ENCODE measurements at regions not wholly inside any gene's neighbourhood (a gene's known extent, or its start where the extent isn't known, plus 50 kb on each side); places are given as distances from the start of the nearest gene placed in this dataset.

DNA sequence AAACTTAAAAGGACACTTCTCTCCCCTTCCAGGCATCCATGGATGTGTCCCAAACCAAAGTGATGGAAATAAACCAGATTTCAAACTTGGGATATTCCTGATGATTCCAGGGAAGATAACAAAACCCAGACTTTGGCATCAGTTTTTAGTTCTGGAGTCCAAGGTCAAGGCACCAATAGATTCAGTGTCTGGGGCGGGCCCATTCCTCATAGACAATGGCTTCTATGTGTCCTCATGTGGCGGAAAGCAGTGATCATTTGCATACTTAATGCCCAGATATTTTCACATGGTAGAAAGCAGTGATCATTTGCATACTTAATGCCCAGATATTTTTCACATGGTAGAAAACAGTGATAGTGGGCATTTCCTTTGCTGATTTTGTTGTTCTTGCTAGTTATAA lies 151.4 kb upstream of the DAP start:
- TF ChIP-seq, protein P1, sequence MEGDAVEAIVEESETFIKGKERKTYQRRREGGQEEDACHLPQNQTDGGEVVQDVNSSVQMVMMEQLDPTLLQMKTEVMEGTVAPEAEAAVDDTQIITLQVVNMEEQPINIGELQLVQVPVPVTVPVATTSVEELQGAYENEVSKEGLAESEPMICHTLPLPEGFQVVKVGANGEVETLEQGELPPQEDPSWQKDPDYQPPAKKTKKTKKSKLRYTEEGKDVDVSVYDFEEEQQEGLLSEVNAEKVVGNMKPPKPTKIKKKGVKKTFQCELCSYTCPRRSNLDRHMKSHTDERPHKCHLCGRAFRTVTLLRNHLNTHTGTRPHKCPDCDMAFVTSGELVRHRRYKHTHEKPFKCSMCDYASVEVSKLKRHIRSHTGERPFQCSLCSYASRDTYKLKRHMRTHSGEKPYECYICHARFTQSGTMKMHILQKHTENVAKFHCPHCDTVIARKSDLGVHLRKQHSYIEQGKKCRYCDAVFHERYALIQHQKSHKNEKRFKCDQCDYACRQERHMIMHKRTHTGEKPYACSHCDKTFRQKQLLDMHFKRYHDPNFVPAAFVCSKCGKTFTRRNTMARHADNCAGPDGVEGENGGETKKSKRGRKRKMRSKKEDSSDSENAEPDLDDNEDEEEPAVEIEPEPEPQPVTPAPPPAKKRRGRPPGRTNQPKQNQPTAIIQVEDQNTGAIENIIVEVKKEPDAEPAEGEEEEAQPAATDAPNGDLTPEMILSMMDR (IDR thresholded peaks at IDR 0.05; ENCODE audit: insufficient read depth, low read length, poor library complexity, severe bottlenecking): no peak

DNA sequence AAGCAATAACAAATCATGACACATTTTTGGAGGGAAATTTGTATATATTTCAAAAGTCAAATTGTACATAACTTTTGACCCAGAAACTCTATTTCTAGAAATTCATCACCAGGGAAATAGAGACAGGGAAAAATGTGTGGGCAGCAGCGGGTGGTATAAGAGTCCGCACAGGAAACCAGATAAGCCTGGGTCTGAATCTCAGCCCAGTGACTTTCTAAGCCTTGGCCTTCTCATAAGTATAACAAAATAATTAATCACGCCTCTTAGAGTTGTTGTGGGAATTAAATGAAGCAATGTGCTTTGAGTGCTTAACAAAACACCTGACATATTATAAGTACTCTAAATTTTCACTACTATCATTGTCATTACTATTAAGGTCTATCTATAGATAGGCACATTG lies 149.2 kb upstream of the DAP start:
- no peaks in the 10 kb centered on the region for H3K36me3 ChIP-seq (ENCODE audit: control insufficient read depth, insufficient read depth, low read length)
- no peaks in the 10 kb centered on the region for H3K27me3 ChIP-seq (ENCODE audit: control insufficient read depth, insufficient read depth, low read length)
- TF ChIP-seq, protein P1 (IDR thresholded peaks at IDR 0.05; ENCODE audit: insufficient read depth, low read length, poor library complexity, severe bottlenecking): no peak
- no peak for DNase-seq (ENCODE audit: low read depth)
- no peak overlapping the region for H3K4me3 ChIP-seq (ENCODE audit: low read depth, low read length)

More for the DNA sequence above, 151.4 kb upstream of the DAP start:
- H3K4me3 ChIP-seq (ENCODE audit: low read depth, low read length): no peak overlapping the region
- no peak for DNase-seq (ENCODE audit: low read depth)
- no peaks in the 10 kb centered on the region for H3K36me3 ChIP-seq (ENCODE audit: control insufficient read depth, insufficient read depth, low read length)
- H3K27me3 ChIP-seq (ENCODE audit: control insufficient read depth, insufficient read depth, low read length): no peaks in the 10 kb centered on the region

DNA sequence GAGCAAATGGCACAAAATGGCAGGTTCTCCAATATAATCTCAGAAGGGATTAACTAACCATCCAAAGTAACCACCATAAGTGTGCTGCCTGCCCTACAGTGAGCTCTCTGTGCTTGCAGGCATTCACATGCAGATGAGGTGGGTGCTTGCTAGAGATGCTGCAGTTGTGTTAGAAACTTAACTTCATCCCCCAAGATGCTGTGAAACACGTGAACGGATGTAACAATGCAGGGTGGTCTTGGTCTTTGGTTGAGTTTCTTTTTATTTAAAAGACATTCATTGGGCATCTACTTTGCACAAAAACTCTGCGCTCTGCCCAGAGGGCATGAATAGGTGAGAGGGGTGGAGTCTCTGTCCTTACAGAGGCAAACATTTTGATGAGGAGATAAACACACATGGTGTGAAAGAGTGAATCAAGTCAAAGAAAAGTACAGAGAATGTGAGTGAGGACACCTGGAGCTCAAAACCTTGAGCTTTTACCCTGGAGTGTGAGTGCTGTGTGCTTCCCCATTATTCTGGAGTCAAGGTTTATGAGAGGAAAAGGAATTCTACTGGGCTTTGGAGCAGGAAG lies 143.9 kb upstream of the DAP start:
- TF ChIP-seq, protein P1 (IDR thresholded peaks at IDR 0.05; ENCODE audit: insufficient read depth, low read length, poor library complexity, severe bottlenecking): no peak
- H3K4me3 ChIP-seq (ENCODE audit: low read depth, low read length): no peak overlapping the region

DNA sequence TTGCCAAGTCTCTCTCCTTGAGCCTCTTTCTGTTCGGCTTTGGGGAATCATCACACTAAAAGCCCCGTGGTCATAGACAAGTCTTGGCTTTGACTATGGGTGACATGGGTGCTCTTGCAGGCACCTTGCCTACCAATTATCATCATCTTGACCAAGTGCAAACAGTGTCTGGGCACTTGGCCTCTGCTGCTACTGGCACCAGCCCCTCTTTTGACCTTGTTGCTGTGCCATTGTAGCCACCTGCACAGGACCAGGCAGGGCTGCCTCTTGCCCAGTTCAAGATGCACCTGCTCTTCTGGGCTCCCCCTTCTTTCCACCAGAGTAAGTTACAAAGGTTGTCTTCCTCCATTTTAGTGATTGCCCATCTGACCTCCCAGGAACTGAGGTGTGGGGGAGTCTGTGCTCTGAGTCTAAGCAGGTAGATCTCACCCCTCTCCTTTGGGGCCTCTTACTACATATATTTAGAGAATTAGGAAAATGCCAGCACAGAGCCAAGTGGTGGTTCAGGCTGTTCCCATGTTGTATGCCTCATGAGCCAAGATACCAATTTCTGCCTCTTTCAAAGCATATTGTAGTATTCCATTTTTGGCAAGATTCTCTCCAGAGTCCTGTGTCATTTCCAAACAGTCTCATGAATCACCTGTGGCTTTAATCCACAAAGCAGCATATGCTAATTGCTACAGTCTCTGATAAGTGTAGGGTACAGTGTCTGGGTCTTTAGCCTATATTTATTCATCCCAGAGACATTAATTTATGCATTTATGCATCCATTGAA lies 142.9 kb upstream of the DAP start:
- Histone ChIP-seq H3K27me3 (ENCODE audit: control insufficient read depth, insufficient read depth, low read length) (no peaks in the 10 kb centered on the region), H3K4me3 (ENCODE audit: low read depth, low read length) (no peak overlapping the region), H3K36me3 (ENCODE audit: control insufficient read depth, insufficient read depth, low read length) (no peaks in the 10 kb centered on the region)
- TF ChIP-seq, protein P1 (IDR thresholded peaks at IDR 0.05; ENCODE audit: insufficient read depth, low read length, poor library complexity, severe bottlenecking): no peak
- DNase-seq (ENCODE audit: low read depth): no peak

More for the DNA sequence above, 143.9 kb upstream of the DAP start:
- Histone ChIP-seq H3K36me3 (ENCODE audit: control insufficient read depth, insufficient read depth, low read length) (no peaks in the 10 kb centered on the region), H3K27me3 (ENCODE audit: control insufficient read depth, insufficient read depth, low read length) (no peaks in the 10 kb centered on the region)
- DNase-seq (ENCODE audit: low read depth): no peak

DNA sequence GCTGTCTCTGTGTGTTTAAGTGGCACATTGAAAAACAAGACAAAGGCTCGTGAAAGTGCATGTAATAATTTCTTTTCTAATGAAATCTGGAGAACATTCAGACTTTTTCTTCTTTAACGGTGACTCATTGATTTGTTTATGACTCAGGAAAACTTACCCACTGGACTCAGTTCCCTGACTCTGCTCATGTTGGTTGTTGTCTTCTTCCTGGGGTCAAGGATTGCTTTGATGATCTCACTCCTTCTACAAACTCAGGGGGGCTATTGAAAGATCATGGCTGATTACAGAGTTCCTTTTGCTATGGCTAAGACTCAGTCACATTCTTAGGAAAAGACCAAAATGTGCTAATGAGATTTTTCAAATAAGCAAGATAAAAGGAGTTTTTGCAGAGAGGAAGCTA lies 141.1 kb upstream of the DAP start:
- TF ChIP-seq, protein P1 (IDR thresholded peaks at IDR 0.05; ENCODE audit: insufficient read depth, low read length, poor library complexity, severe bottlenecking): no peak
- peak; percentile 51 for DNase-seq (ENCODE audit: low read depth)
- Histone ChIP-seq H3K27me3 (ENCODE audit: control insufficient read depth, insufficient read depth, low read length) (no peaks in the 10 kb centered on the region), H3K4me3 (ENCODE audit: low read depth, low read length) (no peak overlapping the region), H3K36me3 (ENCODE audit: control insufficient read depth, insufficient read depth, low read length) (no peaks in the 10 kb centered on the region)

Data from kidney epithelial cell (primary cell).